Neural cell (in vitro differentiated cells): ENCODE measurements at regions not wholly inside any gene's neighbourhood (a gene's known extent, or its start where the extent isn't known, plus 50 kb on each side); places are given as distances from the start of the nearest gene placed in this dataset.

Experiments
- CTCF ChIP-seq: fragments of 450-650 bp; IDR thresholded peaks from 2 replicates; pipeline ENCODE4 v1.5.1; 2014; ENCODE audit warnings: antibody characterized with exemption, mild to moderate bottlenecking, moderate library complexity; ENCODE audit not compliant: poor library complexity, severe bottlenecking
- EP300 ChIP-seq: fragments of 450-650 bp; conservative IDR thresholded peaks from 2 replicates; pipeline ENCODE4 v1.6.1; 2014; ENCODE audit warnings: antibody characterized with exemption, mild to moderate bottlenecking, moderate library complexity; ENCODE audit not compliant: poor library complexity, severe bottlenecking
- EZH2 ChIP-seq: fragments of 200-600, 300-800 bp; shearing (Covaris generic), sonication (generic); IDR thresholded peaks from 2 replicates; pipeline ENCODE4 v1.6.1; 2014; ENCODE audit warnings: antibody characterized with exemption, low read length, borderline replicate concordance, mild to moderate bottlenecking; ENCODE audit not compliant: insufficient read depth, poor library complexity, severe bottlenecking
- MXI1 ChIP-seq: fragments of 450-650 bp; conservative IDR thresholded peaks from 2 replicates; pipeline ENCODE4 v1.6.1; 2014; ENCODE audit warnings: antibody characterized with exemption, mild to moderate bottlenecking; ENCODE audit not compliant: poor library complexity, severe bottlenecking
- POLR2AphosphoS5 ChIP-seq: IDR thresholded peaks from 2 replicates; pipeline ENCODE4 v1.6.1; 2012
- RAD21 ChIP-seq: fragments of 450-650 bp; conservative IDR thresholded peaks from 2 replicates; pipeline ENCODE4 v1.6.1; 2014; ENCODE audit warnings: antibody characterized with exemption, mild to moderate bottlenecking, moderate library complexity
- REST ChIP-seq: IDR thresholded peaks from 2 replicates; pipeline ENCODE4 v1.6.1; 2012; ENCODE audit warnings: borderline replicate concordance
- TAF1 ChIP-seq: IDR thresholded peaks from 2 replicates; pipeline ENCODE4 v1.6.1; 2012; ENCODE audit warnings: low read depth

- TF ChIP-seq RAD21: no peak
- TF ChIP-seq CTCF: no peak
- no peak for TF ChIP-seq MXI1
- no peak for TF ChIP-seq EZH2
- no peak for TF ChIP-seq EP300
- no peak for TF ChIP-seq REST
- peak; percentile 12 for TF ChIP-seq POLR2AphosphoS5
- no peak for TF ChIP-seq TAF1
These were observed 247.4 kb upstream of the CHAC2 start for GRCh38 chr2:53519918-53520841.
